WTC11 (cell line): ENCODE measurements at regions not wholly inside any gene's neighbourhood (a gene's known extent, or its start where the extent isn't known, plus 50 kb on each side); places are given as distances from the start of the nearest gene placed in this dataset.

ENCODE experiments used
- ATAC-seq: fragments of 200-7000 bp; cut with Tn5 transposase; 2 replicates; pipeline ENCODE4 v1.10.0; 2021; ENCODE audit warnings: mild to moderate bottlenecking, moderate library complexity
- CTCF ChIA-PET: fragments of 300-600 bp; sonication (Branson Sonifier 250); formaldehyde crosslinking; loops from one replicate; lab custom pipeline; 2021; ENCODE audit warnings: antibody characterized with exemption; lab: Charles Lee
- POLR2A ChIA-PET: fragments of 350-600 bp; sonication (Branson Sonifier 250); formaldehyde crosslinking; loops from one replicate; lab custom pipeline; 2021; ENCODE audit warnings: antibody characterized with exemption; lab: Charles Lee
- DNase-seq: peaks from one replicate; pipeline ENCODE4 v3.0.0; 2021; ENCODE audit warnings: low spot score
- H3K27ac Mint-ChIP-seq: 2 replicates; pipeline ENCODE4 v1.8.0; 2021; ENCODE audit warnings: mixed read lengths
- H3K27me3 Mint-ChIP-seq: 2 replicates; pipeline ENCODE4 v1.8.0; 2021; ENCODE audit warnings: low read depth, mild to moderate bottlenecking, moderate library complexity, mixed read lengths
- H3K36me3 Mint-ChIP-seq: 2 replicates; pipeline ENCODE4 v1.8.0; 2021; ENCODE audit warnings: mixed read lengths
- H3K4me1 Mint-ChIP-seq: 2 replicates; pipeline ENCODE4 v1.8.0; 2022; ENCODE audit warnings: mixed read lengths
- H3K4me3 Mint-ChIP-seq: 2 replicates; pipeline ENCODE4 v1.8.0; 2021; ENCODE audit warnings: mild to moderate bottlenecking, moderate library complexity, mixed read lengths
- H3K9me3 Mint-ChIP-seq: 2 replicates; pipeline ENCODE4 v1.8.0; 2021; ENCODE audit warnings: mixed read lengths
- AFF4 ChIP-seq: sonication (generic); formaldehyde crosslinking; IDR thresholded peaks from 2 replicates; pipeline ENCODE4 v1.8.1; 2023; ENCODE audit warnings: mild to moderate bottlenecking, missing genetic modification reagents, borderline replicate concordance
- ARID4B ChIP-seq: sonication (generic); formaldehyde crosslinking; IDR thresholded peaks from 2 replicates; pipeline ENCODE4 v1.8.0; 2023; ENCODE audit warnings: missing genetic modification reagents, mild to moderate bottlenecking, borderline replicate concordance
- ATF3 ChIP-seq: sonication (generic); formaldehyde crosslinking; conservative IDR thresholded peaks from 2 replicates; pipeline ENCODE4 v1.8.1; 2022; ENCODE audit warnings: mild to moderate bottlenecking, missing genetic modification reagents
- CDX4 ChIP-seq: fragments of 250-450 bp; sonication (Bioruptor Pico); IDR thresholded peaks from 2 replicates; pipeline ENCODE4 v1.9.0; 2021; ENCODE audit warnings: moderate library complexity, mild to moderate bottlenecking, inconsistent platforms, borderline replicate concordance
- EMX1 ChIP-seq: fragments of 250-450 bp; sonication (Bioruptor Pico); IDR thresholded peaks from 2 replicates; pipeline ENCODE4 v1.8.0; 2021; ENCODE audit warnings: mild to moderate bottlenecking
- ERG ChIP-seq: fragments of 250-450 bp; sonication (Bioruptor Pico); IDR thresholded peaks from 2 replicates; pipeline ENCODE4 v1.8.0; 2021; ENCODE audit warnings: mild to moderate bottlenecking
- IRF1 ChIP-seq: sonication (generic); formaldehyde crosslinking; IDR thresholded peaks from 2 replicates; pipeline ENCODE4 v1.8.0; 2023; ENCODE audit warnings: missing genetic modification reagents
- JUN ChIP-seq: sonication (generic); formaldehyde crosslinking; IDR thresholded peaks from 2 replicates; pipeline ENCODE4 v1.8.0; 2023; ENCODE audit warnings: mild to moderate bottlenecking, missing genetic modification reagents
- MYBL2 ChIP-seq: sonication (generic); formaldehyde crosslinking; IDR thresholded peaks from 2 replicates; pipeline ENCODE4 v1.8.1; 2023; ENCODE audit warnings: mild to moderate bottlenecking, moderate library complexity, missing genetic modification reagents
- OVOL2 ChIP-seq: fragments of 250-450 bp; sonication (Bioruptor Pico); IDR thresholded peaks from 2 replicates; pipeline ENCODE4 v1.9.0; 2021; ENCODE audit warnings: mild to moderate bottlenecking, borderline replicate concordance
- ZNF263 ChIP-seq: sonication (generic); formaldehyde crosslinking; IDR thresholded peaks from 2 replicates; pipeline ENCODE4 v1.8.1; 2022; ENCODE audit warnings: low read depth, mild to moderate bottlenecking, moderate library complexity, missing genetic modification reagents

GRCh38 chr3:120852412-120852811, 55.6 kb upstream of the STXBP5L start:
- H3K9me3 Mint-ChIP-seq: no peaks in the 10 kb centered on the region
- H3K27me3 Mint-ChIP-seq: 0 out of 2 replicates have a peak, but pooled peaks cover 3% of the 10 kb centered on the region
- POLR2A ChIA-PET: no interaction called here
- no peaks in the 10 kb centered on the region for H3K36me3 Mint-ChIP-seq
- ATAC-seq (no peak), DNase-seq (no peak)
- no peak overlapping the region for H3K27ac Mint-ChIP-seq
- H3K4me1 Mint-ChIP-seq: peaks cover 27% of the 10 kb centered on the region
- CTCF ChIA-PET: no interaction called here
- H3K4me3 Mint-ChIP-seq: no peak overlapping the region
- TF ChIP-seq EMX1 (CRISPR knock-in tag): no peak
- no peak for TF ChIP-seq ATF3 (CRISPR knock-in tag)
- no peak for TF ChIP-seq OVOL2 (CRISPR knock-in tag)
- no peak for TF ChIP-seq AFF4 (CRISPR knock-in tag)
- TF ChIP-seq JUN (CRISPR knock-in tag): no peak
- TF ChIP-seq CDX4: no peak
- no peak for TF ChIP-seq IRF1 (CRISPR knock-in tag)
- TF ChIP-seq MYBL2 (CRISPR knock-in tag): no peak
- no peak for TF ChIP-seq ARID4B

- 0 out of 2 replicates have a peak, but pooled peaks cover 3% of the 10 kb centered on the region for H3K27me3 Mint-ChIP-seq
- ATAC-seq: no peak
- no peaks in the 10 kb centered on the region for H3K36me3 Mint-ChIP-seq
- H3K4me3 Mint-ChIP-seq: no peak overlapping the region
- H3K4me1 Mint-ChIP-seq: peaks cover 27% of the 10 kb centered on the region
- no peak for TF ChIP-seq ZNF263
- TF ChIP-seq ERG (CRISPR knock-in tag): no peak
- no peak for DNase-seq
- no peaks in the 10 kb centered on the region for H3K9me3 Mint-ChIP-seq
- H3K27ac Mint-ChIP-seq: no peak overlapping the region
- POLR2A ChIA-PET: no interaction called here
- CTCF ChIA-PET: no interaction called here
These were observed 54.6 kb upstream of the STXBP5L start for GRCh38 chr3:120853416-120853815.
